GM13976 (cell line): ENCODE measurements at regions not wholly inside any gene's neighbourhood (a gene's known extent, or its start where the extent isn't known, plus 50 kb on each side); places are given as distances from the start of the nearest gene placed in this dataset.

Experiments
- DNase-seq: peaks from one replicate; pipeline ENCODE4 v3.0.0; 2012; ENCODE audit warnings: low spot score
- CTCF ChIP-seq: IDR thresholded peaks from 2 replicates; pipeline ENCODE4 v1.5.1; 2012; ENCODE audit warnings: borderline replicate concordance, mild to moderate bottlenecking; ENCODE audit not compliant: insufficient read depth; ENCODE audit errors: extremely low read depth, missing control alignments, control extremely low read depth
- in situ Hi-C: fragments of 300-500 bp; cut with MboI; formaldehyde crosslinking; loops from one replicate; pipeline ENCODE4 v1.12.0; 2022; ENCODE audit warnings: low sequenced_read_pairs, mixed read lengths, inconsistent platforms; ENCODE audit not compliant: unreplicated experiment

- no peak for TF ChIP-seq CTCF
- in situ Hi-C loops = no loop called here
- DNase-seq = no peak
These were observed 260.5 kb upstream of the EPHA7 start for GRCh38 chr6:93679836-93680235.

DNA sequence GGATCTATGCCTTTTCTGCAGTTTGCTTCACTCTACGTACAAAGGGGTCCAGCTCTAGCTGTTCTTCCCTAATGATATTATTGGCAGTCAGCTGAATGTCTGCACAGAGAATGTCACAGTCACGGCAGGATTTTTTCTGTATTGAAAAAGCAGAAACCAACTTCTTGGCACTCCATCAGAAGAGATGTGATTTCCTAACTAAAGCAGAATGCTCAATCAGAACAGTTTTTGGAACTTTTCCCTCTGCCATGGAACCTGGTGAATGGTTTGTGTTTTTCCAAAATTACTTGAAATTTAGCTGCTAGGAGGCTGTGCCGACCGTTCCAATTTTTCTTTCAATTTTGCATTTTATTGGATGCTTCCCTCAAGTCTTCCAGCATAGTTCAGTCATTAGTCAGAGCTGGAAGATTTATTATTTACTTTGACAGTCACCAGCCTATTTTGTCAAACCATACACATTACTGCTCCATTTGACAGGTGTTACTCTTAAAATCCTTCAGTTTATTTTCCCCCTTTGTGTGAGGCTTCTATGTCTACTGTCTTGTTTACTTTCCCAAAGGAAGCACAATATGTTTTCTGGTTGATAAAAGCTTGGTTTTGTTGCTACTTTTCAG lies 259.6 kb upstream of the EPHA7 start:
- TF ChIP-seq CTCF = no peak
- in situ Hi-C loops = no loop called here
- no peak for DNase-seq

GRCh38 chr6:93677264-93677965 lies 258.1 kb upstream of the EPHA7 start:
- in situ Hi-C loops = no loop called here
- DNase-seq = no peak
- no peak for TF ChIP-seq CTCF

GRCh38 chr6:93676581-93676980 lies 257.2 kb upstream of the EPHA7 start:
- in situ Hi-C loops = no loop called here
- no peak for TF ChIP-seq CTCF
- DNase-seq = no peak

DNA sequence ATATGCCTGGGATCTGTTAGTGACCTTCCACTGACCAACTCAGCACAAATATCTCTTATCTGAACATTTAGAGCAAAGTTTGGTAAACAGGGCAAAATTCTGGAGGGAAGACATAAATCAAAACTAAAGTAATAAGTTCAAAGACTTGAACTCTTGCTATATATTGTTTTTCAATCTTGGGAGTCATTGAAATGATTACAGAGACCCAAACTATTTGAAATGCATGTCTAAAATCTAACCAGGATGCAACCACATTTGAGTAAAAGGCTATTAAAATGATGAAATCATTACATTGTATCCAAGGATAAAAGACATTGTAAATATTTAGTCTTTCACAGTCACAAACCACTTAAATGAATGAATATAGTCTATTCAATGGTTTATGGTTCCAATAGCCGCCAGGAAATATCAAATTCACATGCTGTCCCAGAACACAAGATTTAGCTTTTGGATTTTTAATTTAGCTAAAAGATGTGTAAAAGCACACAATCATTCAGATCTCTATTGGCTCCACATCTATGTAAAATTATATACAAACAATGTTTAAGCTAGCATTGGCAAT lies 256.6 kb upstream of the EPHA7 start:
- in situ Hi-C loops = no loop called here
- no peak for DNase-seq
- TF ChIP-seq CTCF = no peak

DNA sequence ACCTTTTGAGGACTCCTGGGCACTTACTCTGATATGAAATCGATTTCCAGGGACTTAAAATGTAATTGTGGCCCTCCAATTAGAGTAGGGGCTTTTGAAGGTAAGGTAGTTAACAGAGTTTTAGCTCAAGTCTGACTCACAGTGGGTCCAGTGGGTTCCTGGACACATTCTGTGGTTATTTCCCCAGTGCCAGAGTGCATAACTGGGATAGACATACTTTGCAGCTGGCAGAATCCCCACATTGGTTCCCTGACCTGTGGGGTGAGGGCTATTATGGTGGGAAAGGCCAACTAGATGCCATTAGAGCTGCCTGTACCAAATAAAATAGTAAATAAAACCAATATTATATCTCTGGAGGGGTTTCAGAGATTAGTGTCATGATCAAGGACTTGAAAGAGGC lies 243.8 kb upstream of the EPHA7 start:
- in situ Hi-C loops = no loop called here
- no peak for DNase-seq
- no peak for TF ChIP-seq CTCF

GRCh38 chr6:93654548-93654947 lies 235.2 kb upstream of the EPHA7 start:
- TF ChIP-seq CTCF = no peak

More at GRCh38 chr6:93654548-93654947, 235.2 kb upstream of the EPHA7 start:
- in situ Hi-C loops = no loop called here
- no peak for DNase-seq
